ENCODE measurements at regions not wholly inside any gene's neighbourhood (a gene's known extent, or its start where the extent isn't known, plus 50 kb on each side); places are given as distances from the start of the nearest gene placed in this dataset.
A peak's percentile ranks its signal among the peaks of the same experiment; 100 is the strongest.

DNA sequence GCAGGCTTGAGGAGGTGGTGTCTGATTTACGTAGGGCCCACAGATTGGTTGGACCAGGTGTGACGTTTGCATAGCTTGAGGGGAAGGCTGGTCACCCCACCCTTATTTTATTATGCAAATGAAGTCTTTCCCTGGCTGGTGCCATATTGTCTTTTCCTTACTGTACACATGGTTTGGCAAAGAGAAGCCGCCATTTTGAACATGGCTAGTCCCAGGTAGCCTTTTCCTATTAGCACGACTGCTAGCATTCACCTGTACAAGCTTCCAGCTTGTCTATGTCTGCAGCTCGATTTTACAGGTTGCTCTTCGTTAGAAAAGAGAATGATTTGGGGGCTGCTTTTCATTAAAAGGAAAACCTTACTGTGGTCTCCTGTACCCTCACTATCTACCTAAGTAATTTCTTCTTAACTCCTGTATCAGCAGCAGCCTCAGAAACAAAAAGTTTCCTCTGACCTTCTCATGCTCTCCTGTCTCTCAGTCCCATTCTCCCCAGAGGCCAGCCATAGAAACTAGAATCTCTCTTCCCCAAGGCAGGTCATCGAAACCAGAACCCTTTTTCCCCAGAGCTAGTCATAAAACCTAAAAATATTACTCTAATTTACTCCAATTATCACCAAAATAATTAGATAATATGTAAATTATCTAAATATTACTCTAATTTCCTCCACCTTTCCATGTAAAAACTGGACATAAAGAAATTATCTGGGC lies 151.8 kb downstream of the B3GNT2 start:
- no peak overlapping the region for H3K27ac ChIP-seq
- no peak overlapping the region for H3K4me3 ChIP-seq
- no TSS peak for BruUV-seq (replicated peaks)
- no peak for DNase-seq
- H3K9me2 ChIP-seq (ENCODE audit: insufficient read depth) = no peaks in the 10 kb centered on the region
- no peak overlapping the region for H2AFZ ChIP-seq
- H3K9me3 ChIP-seq (ENCODE audit: insufficient read depth, low read depth) = peaks cover 12% of the 10 kb centered on the region
- H3K4me1 ChIP-seq (replicated peaks; ENCODE audit: insufficient read depth) = peaks cover 13% of the 10 kb centered on the region
- H3K36me3 ChIP-seq (ENCODE audit: low read depth) = no peaks in the 10 kb centered on the region
- TF ChIP-seq EZH2 (IDR thresholded peaks at IDR 0.05; ENCODE audit: low read depth) = no peak
- TF ChIP-seq, protein P1, sequence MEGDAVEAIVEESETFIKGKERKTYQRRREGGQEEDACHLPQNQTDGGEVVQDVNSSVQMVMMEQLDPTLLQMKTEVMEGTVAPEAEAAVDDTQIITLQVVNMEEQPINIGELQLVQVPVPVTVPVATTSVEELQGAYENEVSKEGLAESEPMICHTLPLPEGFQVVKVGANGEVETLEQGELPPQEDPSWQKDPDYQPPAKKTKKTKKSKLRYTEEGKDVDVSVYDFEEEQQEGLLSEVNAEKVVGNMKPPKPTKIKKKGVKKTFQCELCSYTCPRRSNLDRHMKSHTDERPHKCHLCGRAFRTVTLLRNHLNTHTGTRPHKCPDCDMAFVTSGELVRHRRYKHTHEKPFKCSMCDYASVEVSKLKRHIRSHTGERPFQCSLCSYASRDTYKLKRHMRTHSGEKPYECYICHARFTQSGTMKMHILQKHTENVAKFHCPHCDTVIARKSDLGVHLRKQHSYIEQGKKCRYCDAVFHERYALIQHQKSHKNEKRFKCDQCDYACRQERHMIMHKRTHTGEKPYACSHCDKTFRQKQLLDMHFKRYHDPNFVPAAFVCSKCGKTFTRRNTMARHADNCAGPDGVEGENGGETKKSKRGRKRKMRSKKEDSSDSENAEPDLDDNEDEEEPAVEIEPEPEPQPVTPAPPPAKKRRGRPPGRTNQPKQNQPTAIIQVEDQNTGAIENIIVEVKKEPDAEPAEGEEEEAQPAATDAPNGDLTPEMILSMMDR (conservative IDR thresholded peaks at IDR 0.05) = no peak
- POLR2A ChIA-PET (ENCODE audit: unreplicated experiment) = no interaction called here
- H3K27me3 ChIP-seq (ENCODE audit: insufficient read depth, low read depth) = no peaks in the 10 kb centered on the region
- H3K4me2 ChIP-seq = no peak overlapping the region
- CTCF ChIA-PET = no interaction called here
- no peaks in the 10 kb centered on the region for H3K79me2 ChIP-seq (ENCODE audit: low read depth)
- H3F3A ChIP-seq (ENCODE audit: insufficient read depth, low read depth) = no peaks in the 10 kb centered on the region
- intact Hi-C loops (cut with micrococcal nuclease; ENCODE audit: unreplicated experiment) = no loop called here
- no peaks in the 10 kb centered on the region for H4K20me1 ChIP-seq (ENCODE audit: insufficient read depth)

DNA sequence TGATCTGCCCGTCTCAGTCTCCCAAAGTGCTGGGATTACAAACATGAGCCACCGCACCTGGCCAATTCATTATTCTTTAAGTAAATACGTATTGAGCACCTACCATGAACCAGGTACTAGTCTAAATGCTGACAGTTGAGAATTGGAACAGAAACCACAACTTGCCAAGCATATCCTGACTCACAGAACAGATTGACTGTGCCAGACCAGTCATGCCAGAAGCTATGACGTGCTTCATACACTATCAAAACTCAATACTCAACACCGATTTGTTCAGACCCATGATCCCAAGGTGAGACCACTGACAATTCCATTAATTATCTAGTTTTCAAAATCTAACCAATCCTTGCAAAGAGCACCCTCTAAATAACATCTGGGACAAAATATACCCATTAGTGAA lies 148.6 kb downstream of the B3GNT2 start:
- intact Hi-C loops (cut with micrococcal nuclease; ENCODE audit: unreplicated experiment) = no loop called here
- POLR2A ChIA-PET (ENCODE audit: unreplicated experiment) = no interaction called here

DNA sequence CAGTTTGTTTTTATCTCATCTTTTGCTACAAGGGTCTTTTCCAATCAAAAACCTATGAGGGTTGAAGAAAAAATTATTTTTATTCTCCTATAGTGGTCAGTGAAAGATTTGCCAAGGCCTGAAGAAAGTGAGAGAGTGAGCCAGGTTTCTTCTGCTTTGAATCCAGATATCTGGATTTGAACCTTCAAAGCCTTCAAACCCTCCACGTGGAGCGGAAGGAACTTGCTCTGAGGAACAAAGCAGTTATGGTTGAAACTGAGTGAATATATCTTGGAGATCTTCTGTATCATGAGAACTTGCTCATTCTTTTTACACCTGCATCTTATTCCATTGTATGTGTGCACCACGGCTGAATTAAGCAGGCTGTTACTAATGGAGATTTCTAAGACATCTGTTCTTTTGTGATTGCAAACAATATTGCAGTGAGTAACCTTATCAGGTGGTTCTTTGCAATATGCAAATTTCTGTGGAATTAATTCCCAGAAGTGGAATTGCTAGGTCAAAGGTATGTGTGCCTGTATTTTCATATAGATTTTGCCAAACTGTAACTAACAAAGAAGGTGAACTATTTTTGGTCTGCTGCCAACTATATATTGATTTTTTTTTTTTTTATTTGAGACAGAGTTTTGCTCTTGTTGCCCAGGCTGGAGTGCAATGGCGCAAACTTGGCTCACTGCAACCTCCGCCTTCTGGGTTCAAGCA lies 147.9 kb downstream of the B3GNT2 start:
- no peak overlapping the region for H3K4me3 ChIP-seq
- peaks cover 4% of the 10 kb centered on the region; the same call in 1 of the 2 replicates for H3F3A ChIP-seq (ENCODE audit: insufficient read depth, low read depth)
- CTCF ChIA-PET = interaction anchor here (0.6 kb wide), 1 partner anchor 10 kb away, joined by 9 read pairs; no protein-coding TSS in a partner anchor
- no peaks in the 10 kb centered on the region for H3K9me2 ChIP-seq (ENCODE audit: insufficient read depth)
- intact Hi-C loops (cut with micrococcal nuclease; ENCODE audit: unreplicated experiment) = no loop called here
- no peaks in the 10 kb centered on the region for H3K27me3 ChIP-seq (ENCODE audit: insufficient read depth, low read depth)
- no peak overlapping the region for H3K27ac ChIP-seq
- peaks cover 22% of the 10 kb centered on the region for H3K4me1 ChIP-seq (replicated peaks; ENCODE audit: insufficient read depth)
- no TSS peak for BruUV-seq (replicated peaks)
- TF ChIP-seq EZH2 (IDR thresholded peaks at IDR 0.05; ENCODE audit: low read depth) = no peak
- TF ChIP-seq, protein P1 (conservative IDR thresholded peaks at IDR 0.05) = no peak
- H2AFZ ChIP-seq = no peak overlapping the region
- H3K79me2 ChIP-seq (ENCODE audit: low read depth) = no peaks in the 10 kb centered on the region
- no peaks in the 10 kb centered on the region for H3K36me3 ChIP-seq (ENCODE audit: low read depth)
- H3K4me2 ChIP-seq = 0 out of 2 replicates have a peak overlapping the region, but pooled peaks have one; percentile 3
- POLR2A ChIA-PET (ENCODE audit: unreplicated experiment) = interaction anchor here (0.7 kb wide), 1 partner anchor 281 kb away, joined by 7 read pairs; no protein-coding TSS in a partner anchor
- no peaks in the 10 kb centered on the region; the same call in 1 of the 2 replicates for H3K9me3 ChIP-seq (ENCODE audit: insufficient read depth, low read depth)
- H4K20me1 ChIP-seq (ENCODE audit: insufficient read depth) = no peaks in the 10 kb centered on the region
- peak in 1 of 2 experiments; percentile 51 for DNase-seq

More for the DNA sequence above, 148.6 kb downstream of the B3GNT2 start:
- peaks cover 22% of the 10 kb centered on the region for H3K4me1 ChIP-seq (replicated peaks; ENCODE audit: insufficient read depth)
- H3K9me3 ChIP-seq (ENCODE audit: insufficient read depth, low read depth) = no peaks in the 10 kb centered on the region; the same call in 1 of the 2 replicates
- no TSS peak for BruUV-seq (replicated peaks)
- H4K20me1 ChIP-seq (ENCODE audit: insufficient read depth) = no peaks in the 10 kb centered on the region
- TF ChIP-seq EZH2 (IDR thresholded peaks at IDR 0.05; ENCODE audit: low read depth) = no peak
- TF ChIP-seq, protein P1 (conservative IDR thresholded peaks at IDR 0.05) = no peak
- H2AFZ ChIP-seq = no peak overlapping the region
- no peak overlapping the region for H3K27ac ChIP-seq
- H3K27me3 ChIP-seq (ENCODE audit: insufficient read depth, low read depth) = no peaks in the 10 kb centered on the region
- no peaks in the 10 kb centered on the region for H3K36me3 ChIP-seq (ENCODE audit: low read depth)
- no peak overlapping the region for H3K4me2 ChIP-seq
- CTCF ChIA-PET = no interaction called here
- no peak for DNase-seq
- no peak overlapping the region for H3K4me3 ChIP-seq
- no peaks in the 10 kb centered on the region for H3K9me2 ChIP-seq (ENCODE audit: insufficient read depth)
- H3K79me2 ChIP-seq (ENCODE audit: low read depth) = no peaks in the 10 kb centered on the region
- peaks cover 4% of the 10 kb centered on the region; the same call in 1 of the 2 replicates for H3F3A ChIP-seq (ENCODE audit: insufficient read depth, low read depth)

Measured in PC-9 (cell line).